ENCODE measurements at regions not wholly inside any gene's neighbourhood (a gene's known extent, or its start where the extent isn't known, plus 50 kb on each side); places are given as distances from the start of the nearest gene placed in this dataset.

- Histone ChIP-seq H3K9me3 (ENCODE audit: control insufficient read depth, insufficient read depth, low read length) (no peaks in the 10 kb centered on the region), H3K4me3 (ENCODE audit: low read length) (no peak overlapping the region), H3K27ac (ENCODE audit: low read length) (no peak overlapping the region), H3K4me1 (ENCODE audit: control insufficient read depth, insufficient read depth, low read length) (peaks cover 1% of the 10 kb centered on the region; the same call in 1 of the 2 replicates), H3K36me3 (ENCODE audit: control insufficient read depth, insufficient read depth, low read length) (no peaks in the 10 kb centered on the region), H3K27me3 (ENCODE audit: control insufficient read depth, insufficient read depth, low read length) (no peaks in the 10 kb centered on the region)
- WGBS (ENCODE audit: insufficient coverage, insufficient read length): no CpG with 5 or more reads among the region's 4 CpGs
- DNase-seq (ENCODE audit: low read depth, low spot score): no peak
Observed at GRCh38 chr11:112478806-112479205, 218.1 kb upstream of the PLET1 start.

GRCh38 chr11:112481431-112481830, 220.8 kb upstream of the PLET1 start:
- Histone ChIP-seq H3K27ac (ENCODE audit: low read length) (no peak overlapping the region), H3K4me3 (ENCODE audit: low read length) (no peak overlapping the region), H3K4me1 (ENCODE audit: control insufficient read depth, insufficient read depth, low read length) (peaks cover 1% of the 10 kb centered on the region; the same call in 1 of the 2 replicates), H3K27me3 (ENCODE audit: control insufficient read depth, insufficient read depth, low read length) (no peaks in the 10 kb centered on the region), H3K9me3 (ENCODE audit: control insufficient read depth, insufficient read depth, low read length) (no peaks in the 10 kb centered on the region), H3K36me3 (ENCODE audit: control insufficient read depth, insufficient read depth, low read length) (no peaks in the 10 kb centered on the region)
- no CpG with 5 or more reads among the region's 1 CpG for WGBS (ENCODE audit: insufficient coverage, insufficient read length)
- no peak for DNase-seq (ENCODE audit: low read depth, low spot score)

- no peak for DNase-seq (ENCODE audit: low read depth, low spot score)
- WGBS (ENCODE audit: insufficient coverage, insufficient read length): no CpG with 5 or more reads among the region's 3 CpGs
Observed at GRCh38 chr11:112481893-112482292, 221.2 kb upstream of the PLET1 start.

GRCh38 chr11:112485280-112485679, 224.6 kb upstream of the PLET1 start:
- no peaks in the 10 kb centered on the region for H3K4me1 ChIP-seq (ENCODE audit: control insufficient read depth, insufficient read depth, low read length)
- WGBS (ENCODE audit: insufficient coverage, insufficient read length): no CpG with 5 or more reads among the region's 2 CpGs
- H3K27ac ChIP-seq (ENCODE audit: low read length): no peak overlapping the region
- no peak for DNase-seq (ENCODE audit: low read depth, low spot score)
- no peaks in the 10 kb centered on the region for H3K9me3 ChIP-seq (ENCODE audit: control insufficient read depth, insufficient read depth, low read length)
- no peak overlapping the region for H3K4me3 ChIP-seq (ENCODE audit: low read length)
- no peaks in the 10 kb centered on the region for H3K36me3 ChIP-seq (ENCODE audit: control insufficient read depth, insufficient read depth, low read length)
- no peaks in the 10 kb centered on the region for H3K27me3 ChIP-seq (ENCODE audit: control insufficient read depth, insufficient read depth, low read length)

More at GRCh38 chr11:112481893-112482292, 221.2 kb upstream of the PLET1 start:
- Histone ChIP-seq H3K4me1 (ENCODE audit: control insufficient read depth, insufficient read depth, low read length) (peaks cover 1% of the 10 kb centered on the region; the same call in 1 of the 2 replicates), H3K36me3 (ENCODE audit: control insufficient read depth, insufficient read depth, low read length) (no peaks in the 10 kb centered on the region), H3K4me3 (ENCODE audit: low read length) (no peak overlapping the region), H3K27ac (ENCODE audit: low read length) (no peak overlapping the region), H3K9me3 (ENCODE audit: control insufficient read depth, insufficient read depth, low read length) (no peaks in the 10 kb centered on the region), H3K27me3 (ENCODE audit: control insufficient read depth, insufficient read depth, low read length) (no peaks in the 10 kb centered on the region)

- no peaks in the 10 kb centered on the region for H3K9me3 ChIP-seq (ENCODE audit: control insufficient read depth, insufficient read depth, low read length)
- no CpG with 5 or more reads among the region's 1 CpG for WGBS (ENCODE audit: insufficient coverage, insufficient read length)
Observed at GRCh38 chr11:112497826-112498225, 237.2 kb upstream of the PLET1 start.

GRCh38 chr11:112498701-112499100, 238.0 kb upstream of the PLET1 start:
- no peaks in the 10 kb centered on the region for H3K9me3 ChIP-seq (ENCODE audit: control insufficient read depth, insufficient read depth, low read length)
- no peaks in the 10 kb centered on the region for H3K36me3 ChIP-seq (ENCODE audit: control insufficient read depth, insufficient read depth, low read length)
- no peak overlapping the region for H3K4me3 ChIP-seq (ENCODE audit: low read length)
- H3K4me1 ChIP-seq (ENCODE audit: control insufficient read depth, insufficient read depth, low read length): no peaks in the 10 kb centered on the region
- H3K27me3 ChIP-seq (ENCODE audit: control insufficient read depth, insufficient read depth, low read length): no peaks in the 10 kb centered on the region
- WGBS (ENCODE audit: insufficient coverage, insufficient read length): no CpG with 5 or more reads among the region's 5 CpGs
- no peak overlapping the region for H3K27ac ChIP-seq (ENCODE audit: low read length)
- DNase-seq (ENCODE audit: low read depth, low spot score): no peak

More at GRCh38 chr11:112497826-112498225, 237.2 kb upstream of the PLET1 start:
- Histone ChIP-seq H3K36me3 (ENCODE audit: control insufficient read depth, insufficient read depth, low read length) (no peaks in the 10 kb centered on the region), H3K27ac (ENCODE audit: low read length) (no peak overlapping the region), H3K4me3 (ENCODE audit: low read length) (no peak overlapping the region), H3K4me1 (ENCODE audit: control insufficient read depth, insufficient read depth, low read length) (no peaks in the 10 kb centered on the region), H3K27me3 (ENCODE audit: control insufficient read depth, insufficient read depth, low read length) (no peaks in the 10 kb centered on the region)
- no peak for DNase-seq (ENCODE audit: low read depth, low spot score)

GRCh38 chr11:112499153-112499880, 238.7 kb upstream of the PLET1 start:
- Histone ChIP-seq H3K27me3 (ENCODE audit: control insufficient read depth, insufficient read depth, low read length) (no peaks in the 10 kb centered on the region), H3K27ac (ENCODE audit: low read length) (no peak overlapping the region), H3K4me1 (ENCODE audit: control insufficient read depth, insufficient read depth, low read length) (no peaks in the 10 kb centered on the region), H3K4me3 (ENCODE audit: low read length) (no peak overlapping the region), H3K36me3 (ENCODE audit: control insufficient read depth, insufficient read depth, low read length) (no peaks in the 10 kb centered on the region), H3K9me3 (ENCODE audit: control insufficient read depth, insufficient read depth, low read length) (no peaks in the 10 kb centered on the region)
- no CpG with 5 or more reads among the region's 20 CpGs for WGBS (ENCODE audit: insufficient coverage, insufficient read length)
- DNase-seq (ENCODE audit: low read depth, low spot score): no peak

- no peak for DNase-seq (ENCODE audit: low read depth, low spot score)
- Histone ChIP-seq H3K4me3 (ENCODE audit: low read length) (no peak overlapping the region), H3K9me3 (ENCODE audit: control insufficient read depth, insufficient read depth, low read length) (no peaks in the 10 kb centered on the region), H3K4me1 (ENCODE audit: control insufficient read depth, insufficient read depth, low read length) (no peaks in the 10 kb centered on the region), H3K36me3 (ENCODE audit: control insufficient read depth, insufficient read depth, low read length) (no peaks in the 10 kb centered on the region), H3K27ac (ENCODE audit: low read length) (no peak overlapping the region), H3K27me3 (ENCODE audit: control insufficient read depth, insufficient read depth, low read length) (no peaks in the 10 kb centered on the region)
- no CpG with 5 or more reads among the region's 10 CpGs for WGBS (ENCODE audit: insufficient coverage, insufficient read length)
Observed at GRCh38 chr11:112499881-112500204, 239.2 kb upstream of the PLET1 start.

- no peak overlapping the region for H3K27ac ChIP-seq (ENCODE audit: low read length)
- no peak for DNase-seq (ENCODE audit: low read depth, low spot score)
- no peaks in the 10 kb centered on the region for H3K9me3 ChIP-seq (ENCODE audit: control insufficient read depth, insufficient read depth, low read length)
- no peaks in the 10 kb centered on the region for H3K36me3 ChIP-seq (ENCODE audit: control insufficient read depth, insufficient read depth, low read length)
- no peaks in the 10 kb centered on the region for H3K27me3 ChIP-seq (ENCODE audit: control insufficient read depth, insufficient read depth, low read length)
- no CpG with 5 or more reads among the region's 5 CpGs for WGBS (ENCODE audit: insufficient coverage, insufficient read length)
- H3K4me3 ChIP-seq (ENCODE audit: low read length): no peak overlapping the region
- H3K4me1 ChIP-seq (ENCODE audit: control insufficient read depth, insufficient read depth, low read length): no peaks in the 10 kb centered on the region
Observed at GRCh38 chr11:112503410-112503809, 242.8 kb upstream of the PLET1 start.

- Histone ChIP-seq H3K9me3 (ENCODE audit: control insufficient read depth, insufficient read depth, low read length) (no peaks in the 10 kb centered on the region), H3K4me3 (ENCODE audit: low read length) (no peak overlapping the region), H3K36me3 (ENCODE audit: control insufficient read depth, insufficient read depth, low read length) (no peaks in the 10 kb centered on the region), H3K4me1 (ENCODE audit: control insufficient read depth, insufficient read depth, low read length) (no peaks in the 10 kb centered on the region), H3K27ac (ENCODE audit: low read length) (no peak overlapping the region), H3K27me3 (ENCODE audit: control insufficient read depth, insufficient read depth, low read length) (no peaks in the 10 kb centered on the region)
- no peak for DNase-seq (ENCODE audit: low read depth, low spot score)
- WGBS (ENCODE audit: insufficient coverage, insufficient read length): no CpG with 5 or more reads among the region's 1 CpG
Observed at GRCh38 chr11:112504056-112504455, 243.4 kb upstream of the PLET1 start.

- Histone ChIP-seq H3K4me3 (ENCODE audit: low read length) (no peak overlapping the region), H3K4me1 (ENCODE audit: control insufficient read depth, insufficient read depth, low read length) (no peaks in the 10 kb centered on the region), H3K27me3 (ENCODE audit: control insufficient read depth, insufficient read depth, low read length) (no peaks in the 10 kb centered on the region), H3K36me3 (ENCODE audit: control insufficient read depth, insufficient read depth, low read length) (no peaks in the 10 kb centered on the region), H3K9me3 (ENCODE audit: control insufficient read depth, insufficient read depth, low read length) (no peaks in the 10 kb centered on the region), H3K27ac (ENCODE audit: low read length) (no peak overlapping the region)
- no peak for DNase-seq (ENCODE audit: low read depth, low spot score)
- no CpG with 5 or more reads among the region's 1 CpG for WGBS (ENCODE audit: insufficient coverage, insufficient read length)
Observed at GRCh38 chr11:112506852-112507251, 246.2 kb upstream of the PLET1 start.

Data from iPS DF 6.9 (cell line).